ENCODE measurements at regions not wholly inside any gene's neighbourhood (a gene's known extent, or its start where the extent isn't known, plus 50 kb on each side); places are given as distances from the start of the nearest gene placed in this dataset.

GRCh38 chr4:58602731-58603359 lies 1492.7 kb upstream of the IGFBP7 start:
- H3K4me1 ChIP-seq (ENCODE audit: control insufficient read depth, insufficient read depth, low read length), result no peaks in the 10 kb centered on the region
- H3K36me3 ChIP-seq (ENCODE audit: control insufficient read depth, insufficient read depth, low read length), result no peaks in the 10 kb centered on the region
- H3K4me3 ChIP-seq (ENCODE audit: low read length), result no peak overlapping the region
- H3K9me3 ChIP-seq (ENCODE audit: control insufficient read depth, low read length), result no peaks in the 10 kb centered on the region
- H3K27me3 ChIP-seq (ENCODE audit: control insufficient read depth, insufficient read depth, low read length), result no peaks in the 10 kb centered on the region
- H3K9ac ChIP-seq (ENCODE audit: low read length), result no peak overlapping the region

- H3K4me1 ChIP-seq (ENCODE audit: control insufficient read depth, insufficient read depth, low read length), result no peaks in the 10 kb centered on the region
- no peak overlapping the region for H3K4me3 ChIP-seq (ENCODE audit: low read length)
- H3K9ac ChIP-seq (ENCODE audit: low read length), result no peak overlapping the region
- H3K36me3 ChIP-seq (ENCODE audit: control insufficient read depth, insufficient read depth, low read length), result no peaks in the 10 kb centered on the region
- no peaks in the 10 kb centered on the region for H3K9me3 ChIP-seq (ENCODE audit: control insufficient read depth, low read length)
- no peaks in the 10 kb centered on the region for H3K27me3 ChIP-seq (ENCODE audit: control insufficient read depth, insufficient read depth, low read length)
Measured at GRCh38 chr4:58602022-58602421, 1491.8 kb upstream of the IGFBP7 start.

- H3K4me1 ChIP-seq (ENCODE audit: control insufficient read depth, insufficient read depth, low read length), result no peaks in the 10 kb centered on the region
- no peaks in the 10 kb centered on the region for H3K9me3 ChIP-seq (ENCODE audit: control insufficient read depth, low read length)
- no peaks in the 10 kb centered on the region for H3K36me3 ChIP-seq (ENCODE audit: control insufficient read depth, insufficient read depth, low read length)
- no peak overlapping the region for H3K9ac ChIP-seq (ENCODE audit: low read length)
- H3K27me3 ChIP-seq (ENCODE audit: control insufficient read depth, insufficient read depth, low read length), result no peaks in the 10 kb centered on the region
- H3K4me3 ChIP-seq (ENCODE audit: low read length), result no peak overlapping the region
Measured at GRCh38 chr4:58600290-58600689, 1490.1 kb upstream of the IGFBP7 start.

GRCh38 chr4:58590722-58591121 lies 1480.5 kb upstream of the IGFBP7 start:
- H3K9ac ChIP-seq (ENCODE audit: low read length), result no peak overlapping the region
- H3K4me3 ChIP-seq (ENCODE audit: low read length), result no peak overlapping the region
- no peaks in the 10 kb centered on the region for H3K4me1 ChIP-seq (ENCODE audit: control insufficient read depth, insufficient read depth, low read length)
- no peaks in the 10 kb centered on the region for H3K9me3 ChIP-seq (ENCODE audit: control insufficient read depth, low read length)
- H3K36me3 ChIP-seq (ENCODE audit: control insufficient read depth, insufficient read depth, low read length), result no peaks in the 10 kb centered on the region
- H3K27me3 ChIP-seq (ENCODE audit: control insufficient read depth, insufficient read depth, low read length), result no peaks in the 10 kb centered on the region

DNA sequence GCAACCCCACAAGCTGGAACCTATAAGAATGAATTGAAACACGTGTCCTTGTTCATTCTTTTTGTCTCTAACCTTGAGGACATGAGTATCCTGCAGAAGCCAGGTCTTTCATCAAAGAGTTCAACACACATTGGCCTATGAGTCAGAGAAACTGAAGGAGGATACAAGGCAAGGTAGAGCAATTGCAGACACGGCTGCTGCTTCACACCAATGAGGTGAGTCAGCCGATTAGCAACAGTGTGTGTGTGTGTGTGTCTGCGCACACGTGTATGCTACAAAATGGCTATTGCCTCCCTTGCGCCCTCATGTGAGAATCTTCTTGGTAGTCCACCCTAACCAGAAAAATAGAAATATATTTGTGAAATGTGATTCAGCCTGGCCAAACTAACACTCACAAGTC lies 1477.7 kb upstream of the IGFBP7 start:
- no peaks in the 10 kb centered on the region for H3K4me1 ChIP-seq (ENCODE audit: control insufficient read depth, insufficient read depth, low read length)
- no peak overlapping the region for H3K4me3 ChIP-seq (ENCODE audit: low read length)
- H3K36me3 ChIP-seq (ENCODE audit: control insufficient read depth, insufficient read depth, low read length), result no peaks in the 10 kb centered on the region
- no peak overlapping the region for H3K9ac ChIP-seq (ENCODE audit: low read length)
- no peaks in the 10 kb centered on the region for H3K27me3 ChIP-seq (ENCODE audit: control insufficient read depth, insufficient read depth, low read length)
- no peaks in the 10 kb centered on the region for H3K9me3 ChIP-seq (ENCODE audit: control insufficient read depth, low read length)

- Histone ChIP-seq H3K9me3 (ENCODE audit: control insufficient read depth, low read length) (no peaks in the 10 kb centered on the region), H3K27me3 (ENCODE audit: control insufficient read depth, insufficient read depth, low read length) (no peaks in the 10 kb centered on the region), H3K4me1 (ENCODE audit: control insufficient read depth, insufficient read depth, low read length) (no peaks in the 10 kb centered on the region), H3K4me3 (ENCODE audit: low read length) (no peak overlapping the region), H3K36me3 (ENCODE audit: control insufficient read depth, insufficient read depth, low read length) (no peaks in the 10 kb centered on the region), H3K9ac (ENCODE audit: low read length) (no peak overlapping the region)
Measured at GRCh38 chr4:58566260-58566659, 1456.1 kb upstream of the IGFBP7 start.

DNA sequence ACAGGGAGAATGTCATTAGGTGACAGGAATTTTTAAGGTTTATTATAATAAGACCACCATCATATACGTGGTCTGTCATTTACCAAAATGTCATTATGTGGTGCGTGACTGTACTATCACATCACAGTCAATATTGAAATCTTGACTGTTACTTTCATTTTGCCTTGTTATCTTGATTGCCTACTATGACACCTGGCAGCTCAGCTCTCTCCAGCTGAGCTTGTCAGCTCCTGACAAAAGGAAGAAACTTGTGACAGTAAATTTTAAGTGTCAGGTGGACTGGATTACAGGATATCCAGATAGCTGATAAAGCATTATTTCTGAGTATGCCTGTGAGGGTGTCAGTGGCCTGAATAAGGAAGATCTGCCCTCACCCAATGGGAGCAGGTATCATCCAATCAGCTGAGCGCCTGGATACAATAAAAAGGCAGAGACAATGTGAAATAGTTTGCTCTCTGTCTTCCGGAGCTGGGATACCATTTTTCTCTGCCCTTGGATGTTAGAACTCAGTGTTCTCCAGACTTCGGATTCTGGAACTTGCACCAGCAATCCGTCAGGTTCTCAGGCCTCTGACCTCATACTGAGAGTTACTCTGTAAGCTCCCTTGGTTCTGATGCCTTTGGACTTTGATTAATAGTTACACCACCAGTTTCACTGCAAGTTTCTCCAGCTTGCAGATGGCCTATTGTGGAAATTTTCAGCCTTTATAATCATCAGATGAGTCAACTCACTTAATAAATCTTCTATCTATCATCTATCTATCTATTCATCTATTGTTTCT lies 1454.7 kb upstream of the IGFBP7 start:
- H3K36me3 ChIP-seq (ENCODE audit: control insufficient read depth, insufficient read depth, low read length), result no peaks in the 10 kb centered on the region
- H3K4me1 ChIP-seq (ENCODE audit: control insufficient read depth, insufficient read depth, low read length), result no peaks in the 10 kb centered on the region
- no peak overlapping the region for H3K4me3 ChIP-seq (ENCODE audit: low read length)
- H3K9ac ChIP-seq (ENCODE audit: low read length), result no peak overlapping the region
- no peaks in the 10 kb centered on the region for H3K9me3 ChIP-seq (ENCODE audit: control insufficient read depth, low read length)
- no peaks in the 10 kb centered on the region for H3K27me3 ChIP-seq (ENCODE audit: control insufficient read depth, insufficient read depth, low read length)

GRCh38 chr4:58561170-58561569 lies 1451.0 kb upstream of the IGFBP7 start:
- Histone ChIP-seq H3K9ac (ENCODE audit: low read length) (no peak overlapping the region), H3K4me1 (ENCODE audit: control insufficient read depth, insufficient read depth, low read length) (no peaks in the 10 kb centered on the region), H3K9me3 (ENCODE audit: control insufficient read depth, low read length) (no peaks in the 10 kb centered on the region), H3K36me3 (ENCODE audit: control insufficient read depth, insufficient read depth, low read length) (no peaks in the 10 kb centered on the region), H3K4me3 (ENCODE audit: low read length) (no peak overlapping the region), H3K27me3 (ENCODE audit: control insufficient read depth, insufficient read depth, low read length) (no peaks in the 10 kb centered on the region)

GRCh38 chr4:58560736-58561135 lies 1450.6 kb upstream of the IGFBP7 start:
- Histone ChIP-seq H3K9me3 (ENCODE audit: control insufficient read depth, low read length) (no peaks in the 10 kb centered on the region), H3K4me3 (ENCODE audit: low read length) (no peak overlapping the region), H3K4me1 (ENCODE audit: control insufficient read depth, insufficient read depth, low read length) (no peaks in the 10 kb centered on the region), H3K9ac (ENCODE audit: low read length) (no peak overlapping the region), H3K36me3 (ENCODE audit: control insufficient read depth, insufficient read depth, low read length) (no peaks in the 10 kb centered on the region), H3K27me3 (ENCODE audit: control insufficient read depth, insufficient read depth, low read length) (no peaks in the 10 kb centered on the region)

DNA sequence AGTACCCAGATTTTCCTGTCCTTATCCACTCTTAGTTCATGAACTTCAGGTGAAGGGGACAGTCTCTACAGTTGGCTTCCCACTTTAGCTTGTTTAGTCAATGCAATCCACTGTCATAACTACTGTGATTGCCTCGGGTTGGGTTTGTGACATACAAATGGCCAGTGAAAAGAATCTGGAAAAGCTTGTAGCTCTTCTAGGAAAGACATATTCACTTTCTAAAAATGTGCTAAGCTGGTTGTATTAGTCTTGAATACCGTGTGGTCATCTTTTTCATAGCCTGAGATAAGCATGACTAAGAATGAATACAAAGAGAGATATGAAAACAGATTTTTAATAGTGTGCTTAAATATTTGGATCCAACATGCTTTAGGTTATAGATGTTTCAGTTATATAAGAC lies 1443.5 kb upstream of the IGFBP7 start:
- Histone ChIP-seq H3K4me3 (ENCODE audit: low read length) (no peak overlapping the region), H3K4me1 (ENCODE audit: control insufficient read depth, insufficient read depth, low read length) (no peaks in the 10 kb centered on the region), H3K9ac (ENCODE audit: low read length) (no peak overlapping the region), H3K9me3 (ENCODE audit: control insufficient read depth, low read length) (no peaks in the 10 kb centered on the region), H3K36me3 (ENCODE audit: control insufficient read depth, insufficient read depth, low read length) (no peaks in the 10 kb centered on the region), H3K27me3 (ENCODE audit: control insufficient read depth, insufficient read depth, low read length) (no peaks in the 10 kb centered on the region)

DNA sequence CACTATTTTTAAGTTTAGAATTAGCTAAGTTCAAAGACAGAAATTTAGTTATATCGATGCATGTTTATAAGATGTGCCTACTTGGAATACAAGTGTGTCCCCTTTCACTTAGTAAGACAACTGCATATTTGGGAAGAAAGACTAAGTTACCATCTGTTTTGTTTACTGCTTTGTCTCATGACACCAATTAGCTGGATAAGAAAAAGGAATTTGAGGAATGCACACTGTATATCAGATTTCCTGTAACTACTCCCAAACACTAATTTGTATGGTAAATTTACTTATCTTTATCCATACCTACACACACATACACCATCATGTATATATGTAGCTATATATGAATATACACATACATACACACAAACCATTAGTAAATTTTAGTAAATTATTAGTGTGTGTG lies 1442.8 kb upstream of the IGFBP7 start:
- H3K36me3 ChIP-seq (ENCODE audit: control insufficient read depth, insufficient read depth, low read length), result no peaks in the 10 kb centered on the region
- no peaks in the 10 kb centered on the region for H3K27me3 ChIP-seq (ENCODE audit: control insufficient read depth, insufficient read depth, low read length)
- H3K9ac ChIP-seq (ENCODE audit: low read length), result no peak overlapping the region
- H3K4me3 ChIP-seq (ENCODE audit: low read length), result no peak overlapping the region
- H3K9me3 ChIP-seq (ENCODE audit: control insufficient read depth, low read length), result no peaks in the 10 kb centered on the region
- H3K4me1 ChIP-seq (ENCODE audit: control insufficient read depth, insufficient read depth, low read length), result no peaks in the 10 kb centered on the region

- H3K4me1 ChIP-seq (ENCODE audit: control insufficient read depth, insufficient read depth, low read length), result no peaks in the 10 kb centered on the region
- H3K36me3 ChIP-seq (ENCODE audit: control insufficient read depth, insufficient read depth, low read length), result no peaks in the 10 kb centered on the region
Measured at GRCh38 chr4:58551676-58552075, 1441.5 kb upstream of the IGFBP7 start.

More at GRCh38 chr4:58551676-58552075, 1441.5 kb upstream of the IGFBP7 start:
- no peak overlapping the region for H3K4me3 ChIP-seq (ENCODE audit: low read length)
- no peaks in the 10 kb centered on the region for H3K9me3 ChIP-seq (ENCODE audit: control insufficient read depth, low read length)
- H3K27me3 ChIP-seq (ENCODE audit: control insufficient read depth, insufficient read depth, low read length), result no peaks in the 10 kb centered on the region
- H3K9ac ChIP-seq (ENCODE audit: low read length), result no peak overlapping the region
